HG03457 (cell line): ENCODE measurements at regions not wholly inside any gene's neighbourhood (a gene's known extent, or its start where the extent isn't known, plus 50 kb on each side); places are given as distances from the start of the nearest gene placed in this dataset.
"Not testable (repeated sequence)": the region's sequence is repeated elsewhere in the genome, so short reads cannot be mapped to it uniquely, and the experiment has no call there.

Experiments
- ATAC-seq: cut with Tn5 transposase; IDR thresholded peaks from one replicate; pipeline ENCODE4 v1.9.1; 2021; ENCODE audit warnings: moderate number of reproducible peaks; ENCODE audit not compliant: unreplicated experiment

- no peak for ATAC-seq
These were observed 409.4 kb upstream of the CD180 start for GRCh38 chr5:67605730-67606585.

DNA sequence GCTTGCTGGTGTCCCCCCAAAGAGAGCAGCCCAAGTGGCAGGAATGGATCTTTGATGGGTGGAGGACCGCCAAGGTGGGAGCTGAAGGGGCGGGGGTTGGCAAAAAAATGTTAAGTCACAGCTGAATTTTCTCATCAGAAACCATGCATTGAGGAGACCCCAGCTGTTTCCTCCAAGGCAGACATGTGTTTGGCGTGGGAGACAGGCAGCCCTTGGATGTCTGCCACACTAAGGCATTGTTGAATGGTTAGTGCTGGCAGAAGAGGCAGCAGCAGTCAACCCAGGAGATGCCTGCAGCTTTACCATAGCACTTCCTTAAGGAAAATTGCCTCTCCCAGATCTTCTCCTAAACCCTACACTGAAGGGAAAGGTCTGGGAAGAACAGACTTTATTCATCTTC lies 394.9 kb upstream of the CD180 start:
- no peak for ATAC-seq

DNA sequence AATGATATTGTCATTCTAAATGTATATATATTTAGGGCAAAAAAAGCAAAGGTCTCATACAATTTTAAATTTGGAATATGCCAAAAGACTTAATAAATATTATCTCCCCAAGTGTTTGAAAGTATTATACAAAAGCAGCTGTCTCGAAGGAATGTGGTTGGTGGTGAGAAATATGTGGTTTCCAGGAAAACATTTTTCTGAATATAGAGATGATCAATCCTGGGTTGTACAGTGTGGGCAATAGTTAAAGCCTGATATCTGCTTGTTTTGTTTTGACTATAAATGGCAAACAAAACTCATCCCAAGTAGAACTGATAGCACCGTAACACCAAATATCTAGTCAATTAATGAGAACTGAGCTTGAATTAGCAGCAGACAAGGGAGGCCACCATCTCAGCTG lies 391.8 kb upstream of the CD180 start:
- no peak for ATAC-seq

GRCh38 chr5:67581203-67581602 lies 384.6 kb upstream of the CD180 start:
- no peak for ATAC-seq

DNA sequence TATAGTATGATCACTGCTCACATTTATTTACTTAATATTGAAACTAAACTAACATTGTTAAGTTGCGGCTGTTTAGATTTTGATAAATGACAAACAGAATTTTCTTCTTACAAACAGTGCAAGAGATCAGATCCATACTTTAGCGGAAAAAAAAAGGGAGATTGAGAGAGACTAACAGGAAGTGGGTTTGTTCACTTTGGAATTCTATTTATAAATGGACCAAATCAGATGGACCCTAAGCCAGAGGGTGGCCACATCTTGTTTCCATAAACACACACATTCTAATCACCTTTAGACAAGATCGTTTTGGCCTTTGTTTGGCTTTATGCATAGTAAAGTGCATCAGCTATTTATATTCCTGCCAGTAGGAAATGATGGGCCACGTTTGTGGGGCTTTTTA lies 381.4 kb upstream of the CD180 start:
- no peak for ATAC-seq

DNA sequence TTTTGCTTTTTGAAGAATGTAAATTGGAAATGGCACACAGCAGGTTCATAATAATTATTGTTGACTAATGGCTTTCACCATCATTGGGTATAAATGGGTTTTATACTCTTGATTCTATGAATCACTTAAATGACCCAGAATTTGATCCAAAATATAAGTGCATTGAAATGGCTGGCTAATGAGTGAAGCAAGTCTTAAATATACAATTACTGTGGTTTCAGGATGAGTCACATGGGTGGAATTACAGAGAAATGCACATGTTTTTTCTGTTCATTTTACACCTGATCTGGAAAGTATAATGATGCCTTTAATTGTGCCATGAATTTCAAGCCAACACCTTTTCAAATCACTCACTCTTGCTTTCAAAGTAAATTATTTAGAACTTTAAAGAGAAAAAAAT lies 380.8 kb upstream of the CD180 start:
- no peak for ATAC-seq

- no peak for ATAC-seq
These were observed 379.5 kb upstream of the CD180 start for GRCh38 chr5:67576112-67576511.

- no peak for ATAC-seq
These were observed 378.5 kb upstream of the CD180 start for GRCh38 chr5:67575087-67575486.

GRCh38 chr5:67561151-67561932 lies 364.7 kb upstream of the CD180 start:
- ATAC-seq: no peak

DNA sequence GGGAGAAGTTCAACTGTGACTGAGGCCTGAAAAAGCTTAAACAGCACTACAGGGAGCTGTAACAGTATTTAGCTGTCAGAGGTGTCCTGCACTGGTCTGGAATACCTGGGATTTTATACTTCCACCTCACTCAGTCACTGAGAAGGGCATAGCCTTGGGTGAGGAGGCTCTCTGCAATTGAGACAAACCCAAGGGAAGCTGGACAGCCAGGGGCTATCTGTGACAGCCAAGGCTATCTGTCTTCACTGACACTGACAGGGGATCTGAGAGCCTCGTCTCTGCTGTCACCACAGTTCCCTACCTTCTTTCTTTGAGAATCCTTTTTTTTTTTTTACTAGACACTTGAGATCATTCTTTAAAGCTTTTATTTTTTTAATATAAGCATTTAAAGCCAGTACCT lies 356.2 kb upstream of the CD180 start:
- no peak for ATAC-seq

DNA sequence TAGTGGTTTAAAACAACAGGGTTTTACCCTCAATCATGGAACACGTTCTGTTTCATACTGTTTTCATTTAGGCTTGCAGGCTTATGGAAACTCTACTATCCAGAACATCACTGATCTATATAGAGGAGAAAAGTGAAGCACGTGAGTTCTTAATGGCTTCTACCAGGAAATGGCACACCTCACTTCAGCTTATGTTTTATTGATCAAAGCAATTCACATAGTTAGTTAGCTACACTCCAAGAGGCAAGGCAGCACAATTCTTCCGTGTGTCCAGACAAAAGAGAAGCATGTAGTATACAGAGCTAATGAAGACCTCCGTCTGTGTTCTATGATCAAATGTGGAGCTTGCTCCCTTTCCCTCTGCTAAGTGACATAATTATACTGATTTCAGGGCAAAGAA lies 353.3 kb upstream of the CD180 start:
- ATAC-seq: no peak

GRCh38 chr5:67549296-67549618 lies 352.7 kb upstream of the CD180 start:
- no peak for ATAC-seq

DNA sequence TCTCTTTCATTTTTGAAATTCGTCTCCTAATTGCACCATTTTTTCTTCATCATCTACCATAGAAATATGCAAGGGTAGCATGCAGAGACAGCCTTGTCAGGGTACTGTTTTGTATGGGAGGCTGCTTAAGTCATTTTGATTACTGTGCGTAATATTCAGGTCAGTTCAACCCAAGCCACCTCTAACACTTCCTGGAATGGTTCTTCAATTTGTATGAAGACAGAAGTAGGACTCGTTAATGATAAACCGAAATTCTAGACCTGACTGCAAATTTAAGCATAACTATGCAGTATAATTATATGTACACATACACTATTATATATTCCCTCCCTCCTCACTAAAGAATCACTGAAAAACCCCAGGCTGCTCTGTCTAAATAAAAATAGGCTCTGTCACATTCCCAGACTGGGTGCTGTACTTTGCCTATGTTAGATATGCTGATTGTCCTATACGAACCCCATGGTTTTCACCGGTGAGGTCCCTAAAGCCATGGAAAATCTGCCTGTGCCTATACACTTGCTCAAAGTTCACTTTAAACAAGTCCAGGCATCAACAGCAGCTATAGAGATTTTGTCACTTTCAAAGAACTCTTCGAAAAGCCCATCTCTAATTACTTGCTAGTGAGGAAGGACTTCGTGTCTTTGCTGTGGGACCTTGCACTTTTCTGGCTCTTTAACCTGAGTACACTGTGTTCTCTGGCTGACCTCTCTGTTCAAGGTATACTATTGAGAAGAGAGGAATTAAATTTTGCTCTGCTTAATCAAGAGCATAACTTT lies 352.1 kb upstream of the CD180 start:
- no peak for ATAC-seq

DNA sequence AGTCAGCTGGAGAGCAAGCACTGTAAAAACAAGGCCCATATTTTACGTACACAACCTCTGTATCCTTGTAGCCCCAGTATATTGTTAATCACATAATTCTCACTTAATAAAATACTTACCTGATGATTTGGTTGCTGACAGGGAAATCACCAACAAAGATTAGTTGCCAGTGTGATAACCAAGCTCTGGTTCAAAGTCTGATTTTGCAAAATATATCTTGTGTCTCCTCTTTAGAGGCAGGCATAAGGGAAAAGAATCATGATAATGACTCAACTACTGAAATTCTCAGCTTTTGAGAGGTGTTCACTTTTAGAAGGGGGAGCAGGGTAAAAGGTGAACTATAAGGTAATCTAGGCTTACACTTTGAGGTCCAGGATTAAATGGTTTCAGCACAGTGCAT lies 351.1 kb upstream of the CD180 start:
- ATAC-seq: no peak

GRCh38 chr5:67544942-67545341 lies 348.3 kb upstream of the CD180 start:
- not testable (repeated sequence) for ATAC-seq

DNA sequence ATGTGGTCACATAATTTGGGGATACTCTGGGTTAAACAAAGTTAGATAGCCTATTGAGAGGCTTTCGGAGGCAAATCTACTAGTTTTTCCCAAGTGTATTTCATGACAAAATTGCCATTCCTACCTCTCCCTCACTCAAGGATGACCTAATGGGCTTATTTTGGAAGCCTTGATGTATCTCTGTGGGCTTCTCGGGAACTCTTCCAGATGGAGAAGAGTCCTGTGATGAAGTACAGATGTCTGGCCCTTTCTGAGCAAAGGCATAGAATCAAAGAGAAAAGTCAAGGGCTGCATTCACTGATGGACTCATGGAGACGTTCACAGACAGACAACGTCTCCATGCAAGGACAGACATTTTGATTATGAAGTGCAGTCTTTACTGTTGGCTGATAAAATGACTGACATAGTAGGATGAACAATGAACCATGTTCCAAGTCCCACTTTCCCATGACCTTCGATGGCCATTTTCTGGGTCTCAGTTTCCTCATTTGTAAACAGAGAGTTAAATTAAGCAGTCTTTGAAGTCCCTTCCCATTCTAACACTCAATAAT lies 347.2 kb upstream of the CD180 start:
- ATAC-seq: no peak

DNA sequence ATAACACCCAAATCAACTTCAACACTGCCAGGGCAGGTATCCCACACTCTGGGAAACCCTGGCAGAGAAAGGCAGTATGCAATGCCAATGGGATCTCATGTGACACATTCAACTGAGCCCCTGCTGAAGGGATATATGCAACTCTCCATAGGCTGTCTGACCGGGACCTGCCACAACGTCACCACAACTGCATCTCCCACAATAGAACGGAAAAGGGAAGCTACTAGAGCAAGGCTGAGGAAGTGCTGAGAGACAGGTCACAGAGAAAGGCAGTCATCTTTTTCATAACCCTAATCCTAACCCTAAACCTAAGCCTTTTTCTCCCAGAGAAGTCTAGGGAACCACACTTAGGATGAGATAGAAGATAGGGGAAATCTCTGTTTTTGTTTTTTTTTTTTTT lies 345.9 kb upstream of the CD180 start:
- no peak for ATAC-seq

DNA sequence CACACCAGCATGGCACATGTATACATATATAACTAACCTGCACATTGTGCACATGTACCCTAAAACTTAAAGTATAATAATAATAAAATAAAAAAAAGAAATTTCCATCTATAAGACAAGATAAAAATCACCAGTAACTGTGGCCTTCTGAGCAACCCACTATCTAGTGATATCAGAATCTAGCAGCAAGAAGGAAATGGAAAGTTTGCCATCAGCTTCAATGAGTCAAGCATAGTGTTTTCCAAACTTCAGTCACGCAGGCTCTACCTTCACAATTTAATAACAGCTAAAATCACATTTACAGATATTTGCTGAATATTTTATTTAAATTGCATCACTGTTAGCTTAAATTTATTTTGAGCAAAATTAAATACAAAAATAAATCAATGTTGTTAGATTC lies 345.3 kb upstream of the CD180 start:
- ATAC-seq: no peak

- no peak for ATAC-seq
These were observed 342.4 kb upstream of the CD180 start for GRCh38 chr5:67538855-67539506.

DNA sequence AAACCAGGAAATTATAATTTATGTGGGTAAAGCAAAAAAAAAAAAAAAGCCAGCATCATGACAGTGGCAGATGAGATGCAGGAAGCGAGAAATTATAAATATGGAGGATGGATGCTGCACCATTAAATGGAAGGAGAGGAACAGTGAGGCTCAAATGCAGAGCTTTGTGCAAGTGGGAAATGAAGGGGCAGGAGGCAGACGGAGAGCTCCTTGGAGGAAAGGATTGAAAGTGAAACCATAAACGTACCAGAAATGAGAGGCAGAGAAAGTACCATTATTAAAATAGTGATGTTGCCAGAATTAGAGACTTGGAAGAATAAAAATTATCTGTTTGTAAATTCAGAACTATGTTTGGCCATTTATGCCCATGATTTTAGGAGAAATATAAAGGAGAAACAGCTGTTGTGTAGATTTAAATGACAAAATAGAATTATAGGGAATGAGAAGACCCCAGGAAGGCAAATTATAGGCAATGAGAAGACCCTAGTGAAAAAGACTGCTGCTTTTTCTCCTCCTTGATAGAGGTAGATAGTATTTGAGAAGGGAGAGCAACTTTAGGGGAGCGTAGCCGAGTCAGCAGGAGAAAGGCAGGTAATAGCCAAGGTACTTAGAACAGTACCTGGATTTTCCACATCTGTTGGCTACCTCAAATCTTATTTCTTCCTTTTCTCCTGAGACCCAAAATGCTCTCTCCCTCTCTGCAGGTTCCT lies 341.0 kb upstream of the CD180 start:
- no peak for ATAC-seq
